ENCODE measurements at regions not wholly inside any gene's neighbourhood (a gene's known extent, or its start where the extent isn't known, plus 50 kb on each side); places are given as distances from the start of the nearest gene placed in this dataset.

- no peak for TF ChIP-seq CTCF (IDR thresholded peaks at IDR 0.05; ENCODE audit: insufficient read depth, low read length)
- DNase-seq (ENCODE audit: low read depth) = no peak
- H3K4me3 ChIP-seq (ENCODE audit: low read depth, low read length) = no peak overlapping the region
These were observed 192.2 kb upstream of the HAAO start for GRCh38 chr2:42984617-42985016.

GRCh38 chr2:42984081-42984480 lies 191.7 kb upstream of the HAAO start:
- TF ChIP-seq CTCF (IDR thresholded peaks at IDR 0.05; ENCODE audit: insufficient read depth, low read length) = no peak
- H3K4me3 ChIP-seq (ENCODE audit: low read depth, low read length) = no peak overlapping the region
- peak; percentile 21 for DNase-seq (ENCODE audit: low read depth)

- no peak for DNase-seq (ENCODE audit: low read depth)
- no peak overlapping the region for H3K4me3 ChIP-seq (ENCODE audit: low read depth, low read length)
- TF ChIP-seq CTCF (IDR thresholded peaks at IDR 0.05; ENCODE audit: insufficient read depth, low read length) = no peak
These were observed 188.5 kb upstream of the HAAO start for GRCh38 chr2:42980764-42981416.

- H3K4me3 ChIP-seq (ENCODE audit: low read depth, low read length) = no peak overlapping the region
- no peak for DNase-seq (ENCODE audit: low read depth)
- TF ChIP-seq CTCF (IDR thresholded peaks at IDR 0.05; ENCODE audit: insufficient read depth, low read length) = no peak
These were observed 187.7 kb upstream of the HAAO start for GRCh38 chr2:42979870-42980763.

- TF ChIP-seq CTCF (IDR thresholded peaks at IDR 0.05; ENCODE audit: insufficient read depth, low read length) = no peak
- DNase-seq (ENCODE audit: low read depth) = no peak
- no peak overlapping the region for H3K4me3 ChIP-seq (ENCODE audit: low read depth, low read length)
These were observed 187.1 kb upstream of the HAAO start for GRCh38 chr2:42979416-42979869.

GRCh38 chr2:42978887-42979415 lies 186.6 kb upstream of the HAAO start:
- TF ChIP-seq CTCF (IDR thresholded peaks at IDR 0.05; ENCODE audit: insufficient read depth, low read length) = no peak
- DNase-seq (ENCODE audit: low read depth) = no peak
- H3K4me3 ChIP-seq (ENCODE audit: low read depth, low read length) = no peak overlapping the region

Data from fibroblast of the aortic adventitia (primary cell).